Heart left ventricle (tissue), 13 donors: ENCODE measurements at regions not wholly inside any gene's neighbourhood (a gene's known extent, or its start where the extent isn't known, plus 50 kb on each side); places are given as distances from the start of the nearest gene placed in this dataset.

Experiments
- POLR2A ChIP-seq, 2 donors: fragments of 450-650 bp; IDR thresholded peaks; one replicate each; pipeline ENCODE4 v1.6.1; 2017; ENCODE audit warnings: antibody characterized with exemption in 2 of 2, mild to moderate bottlenecking in 2 of 2, moderate library complexity in 2 of 2
- TF ChIP-seq, protein P1 (sequence below), 12 donors: fragments of 200-600 bp; sonication (generic) in 4 of 12; IDR thresholded peaks; one replicate each; pipeline versions ENCODE4 v1.5.0 to v1.8.0; 2018 to 2022; ENCODE audit warnings: antibody characterized with exemption in 12 of 12, mild to moderate bottlenecking in 5 of 12
- donor health status: ischemic (EF 13 %, LVEDD 7.1; RV severe dilation, severe dysfunction).
- donor health status: DM: no; HTN: yes; CAD: no.
- donor health status: DM: no; HTN: no; CAD: no.
- donor health status: ischemic (EF 25% LVEDD 6.9; RV normal size, moderate dysfunction).
- donor health status: ischemic (EF 25% LVEDD 5.7; RV mildly dilated, moderate dysfunction).
- donor health status: ischemic (EF 35%, LVEDD 5.7; RV mildly dilated, moderate dysfunction).
- donor health status: nonischemic (EF 11% LVEDD 7.7; RV severe dilation, severe dysfunction).
- donor health status: DM: yes; HTN: yes; CAD: no.
- donor health status: PGD.
- donor health status: ischemic (EF 29% LVEDD 5.4; RV normal size, mild dysfunction).
- donor health status: nonischemic (EF 23%, LVEDD 6.1; RV moderate dilation, normal function).

DNA sequence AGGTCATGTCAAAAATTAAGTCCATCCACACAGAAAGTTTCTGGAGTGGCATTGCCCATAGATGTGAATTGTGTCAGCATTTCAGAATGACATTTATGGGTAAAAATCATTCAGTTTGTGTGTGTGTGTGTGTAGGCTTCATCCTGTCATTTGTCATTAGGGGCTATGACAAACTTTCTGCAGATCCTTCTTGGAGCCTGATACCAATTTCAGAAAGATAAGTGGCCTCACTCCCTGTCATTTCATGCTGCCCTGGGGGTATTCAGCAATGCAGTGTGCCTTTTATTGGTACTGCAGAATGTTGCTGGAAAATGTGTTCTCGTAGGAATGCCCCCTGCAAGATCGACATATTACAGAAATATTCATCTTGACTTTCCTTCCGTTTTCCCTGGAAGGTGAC lies 659.7 kb downstream of the NLGN4X start:
- TF ChIP-seq, protein P1, sequence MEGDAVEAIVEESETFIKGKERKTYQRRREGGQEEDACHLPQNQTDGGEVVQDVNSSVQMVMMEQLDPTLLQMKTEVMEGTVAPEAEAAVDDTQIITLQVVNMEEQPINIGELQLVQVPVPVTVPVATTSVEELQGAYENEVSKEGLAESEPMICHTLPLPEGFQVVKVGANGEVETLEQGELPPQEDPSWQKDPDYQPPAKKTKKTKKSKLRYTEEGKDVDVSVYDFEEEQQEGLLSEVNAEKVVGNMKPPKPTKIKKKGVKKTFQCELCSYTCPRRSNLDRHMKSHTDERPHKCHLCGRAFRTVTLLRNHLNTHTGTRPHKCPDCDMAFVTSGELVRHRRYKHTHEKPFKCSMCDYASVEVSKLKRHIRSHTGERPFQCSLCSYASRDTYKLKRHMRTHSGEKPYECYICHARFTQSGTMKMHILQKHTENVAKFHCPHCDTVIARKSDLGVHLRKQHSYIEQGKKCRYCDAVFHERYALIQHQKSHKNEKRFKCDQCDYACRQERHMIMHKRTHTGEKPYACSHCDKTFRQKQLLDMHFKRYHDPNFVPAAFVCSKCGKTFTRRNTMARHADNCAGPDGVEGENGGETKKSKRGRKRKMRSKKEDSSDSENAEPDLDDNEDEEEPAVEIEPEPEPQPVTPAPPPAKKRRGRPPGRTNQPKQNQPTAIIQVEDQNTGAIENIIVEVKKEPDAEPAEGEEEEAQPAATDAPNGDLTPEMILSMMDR (IDR thresholded peaks at IDR 0.05): no peak
- no peak for TF ChIP-seq POLR2A (IDR thresholded peaks at IDR 0.05)
